ENCODE measurements at regions not wholly inside any gene's neighbourhood (a gene's known extent, or its start where the extent isn't known, plus 50 kb on each side); places are given as distances from the start of the nearest gene placed in this dataset.

DNA sequence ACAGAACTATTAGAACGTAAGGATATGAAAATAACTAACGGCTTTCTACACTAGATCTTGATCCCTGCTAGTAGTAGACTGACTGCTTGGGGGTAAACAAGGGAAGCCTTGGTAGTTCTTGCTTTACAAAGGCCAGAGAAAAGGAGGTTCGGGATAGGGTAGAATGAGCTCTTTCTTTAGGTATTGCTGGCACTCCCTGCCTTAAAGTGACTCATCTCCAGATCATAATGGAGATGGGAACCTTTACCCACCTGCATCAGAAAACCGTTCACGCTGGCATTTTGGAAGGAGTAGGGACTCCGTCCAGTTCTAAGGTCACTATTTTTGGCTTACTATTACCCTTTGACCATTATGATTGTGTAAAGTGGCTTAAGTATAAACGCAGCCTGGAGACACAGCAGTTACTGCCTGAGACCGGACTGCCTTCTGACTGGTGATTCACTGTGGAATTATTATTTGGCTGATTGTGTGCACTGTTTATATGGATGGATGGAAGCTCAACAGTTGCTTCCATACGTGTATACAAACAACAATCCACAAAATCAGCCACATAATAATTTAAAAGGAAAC lies 482.5 kb downstream of the STK39 start:
- no peaks in the 10 kb centered on the region for H3K27me3 ChIP-seq
- H3K4me3 ChIP-seq, result no peak overlapping the region
- TF ChIP-seq, protein P1, sequence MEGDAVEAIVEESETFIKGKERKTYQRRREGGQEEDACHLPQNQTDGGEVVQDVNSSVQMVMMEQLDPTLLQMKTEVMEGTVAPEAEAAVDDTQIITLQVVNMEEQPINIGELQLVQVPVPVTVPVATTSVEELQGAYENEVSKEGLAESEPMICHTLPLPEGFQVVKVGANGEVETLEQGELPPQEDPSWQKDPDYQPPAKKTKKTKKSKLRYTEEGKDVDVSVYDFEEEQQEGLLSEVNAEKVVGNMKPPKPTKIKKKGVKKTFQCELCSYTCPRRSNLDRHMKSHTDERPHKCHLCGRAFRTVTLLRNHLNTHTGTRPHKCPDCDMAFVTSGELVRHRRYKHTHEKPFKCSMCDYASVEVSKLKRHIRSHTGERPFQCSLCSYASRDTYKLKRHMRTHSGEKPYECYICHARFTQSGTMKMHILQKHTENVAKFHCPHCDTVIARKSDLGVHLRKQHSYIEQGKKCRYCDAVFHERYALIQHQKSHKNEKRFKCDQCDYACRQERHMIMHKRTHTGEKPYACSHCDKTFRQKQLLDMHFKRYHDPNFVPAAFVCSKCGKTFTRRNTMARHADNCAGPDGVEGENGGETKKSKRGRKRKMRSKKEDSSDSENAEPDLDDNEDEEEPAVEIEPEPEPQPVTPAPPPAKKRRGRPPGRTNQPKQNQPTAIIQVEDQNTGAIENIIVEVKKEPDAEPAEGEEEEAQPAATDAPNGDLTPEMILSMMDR (IDR thresholded peaks at IDR 0.05), result no peak
- no peak overlapping the region for H3K27ac ChIP-seq
- H3K36me3 ChIP-seq, result no peaks in the 10 kb centered on the region
- no peaks in the 10 kb centered on the region for H3K4me1 ChIP-seq
- DNase-seq (ENCODE audit: low spot score), result no peak
- no peaks in the 10 kb centered on the region for H3K9me3 ChIP-seq

DNA sequence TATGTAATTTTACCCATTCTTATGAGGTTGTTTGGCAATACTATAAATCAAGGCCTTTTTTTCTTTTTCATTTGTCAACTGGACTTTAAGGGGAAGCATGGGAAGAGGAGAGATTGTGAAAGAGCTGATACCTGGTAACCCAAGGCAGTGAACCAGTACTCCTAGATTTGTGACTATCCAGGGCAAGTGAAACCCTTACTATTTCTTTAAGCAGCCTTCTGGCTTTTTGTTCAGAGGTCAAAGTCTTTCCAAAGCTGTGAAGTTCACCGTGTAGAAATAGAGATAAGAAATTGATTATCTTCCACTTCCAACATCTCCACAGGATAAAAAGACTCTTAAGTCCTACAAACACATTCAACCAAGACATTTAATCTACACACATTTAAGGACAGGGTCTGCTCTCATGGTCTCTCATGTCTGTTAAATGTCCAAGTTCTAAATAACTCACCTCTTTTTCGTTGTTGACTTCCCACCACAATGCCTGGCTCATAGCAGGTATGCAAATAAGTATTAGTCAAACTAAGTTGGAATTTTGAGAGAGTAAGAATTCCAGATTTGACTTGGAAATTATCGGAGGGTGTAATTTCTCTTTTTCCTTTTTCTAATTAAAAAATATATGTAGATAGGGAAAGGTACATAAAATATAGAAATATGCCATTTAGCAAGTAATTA lies 485.8 kb downstream of the STK39 start:
- no peaks in the 10 kb centered on the region for H3K9me3 ChIP-seq
- no peak for DNase-seq (ENCODE audit: low spot score)
- TF ChIP-seq, protein P1 (IDR thresholded peaks at IDR 0.05), result no peak
- H3K27ac ChIP-seq, result no peak overlapping the region
- no peaks in the 10 kb centered on the region for H3K36me3 ChIP-seq
- H3K27me3 ChIP-seq, result no peaks in the 10 kb centered on the region
- no peak overlapping the region for H3K4me3 ChIP-seq
- H3K4me1 ChIP-seq, result no peaks in the 10 kb centered on the region

DNA sequence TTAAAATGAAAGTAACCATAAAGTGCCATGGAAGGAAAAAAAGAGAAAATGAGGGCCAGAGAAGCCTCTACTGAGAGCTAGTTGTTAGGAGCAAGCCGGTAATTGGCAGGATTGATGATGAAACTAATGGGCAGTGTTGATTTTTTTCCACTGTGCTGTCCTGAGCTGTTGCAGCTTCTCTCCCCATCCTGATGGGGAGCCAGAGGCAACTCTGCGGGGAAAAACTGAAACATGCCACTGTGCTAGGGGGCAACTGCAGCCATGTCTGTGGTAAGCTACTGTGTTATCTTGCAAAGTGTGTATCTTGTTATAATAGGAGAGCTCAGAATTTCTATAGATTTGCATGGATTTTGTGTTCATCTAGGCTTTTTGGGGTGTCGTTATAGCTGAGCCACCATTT lies 487.9 kb downstream of the STK39 start:
- Histone ChIP-seq H3K4me1 (no peaks in the 10 kb centered on the region), H3K4me3 (no peak overlapping the region), H3K27ac (no peak overlapping the region), H3K27me3 (no peaks in the 10 kb centered on the region), H3K36me3 (no peaks in the 10 kb centered on the region), H3K9me3 (no peaks in the 10 kb centered on the region)
- TF ChIP-seq, protein P1 (IDR thresholded peaks at IDR 0.05), result no peak
- DNase-seq (ENCODE audit: low spot score), result no peak

DNA sequence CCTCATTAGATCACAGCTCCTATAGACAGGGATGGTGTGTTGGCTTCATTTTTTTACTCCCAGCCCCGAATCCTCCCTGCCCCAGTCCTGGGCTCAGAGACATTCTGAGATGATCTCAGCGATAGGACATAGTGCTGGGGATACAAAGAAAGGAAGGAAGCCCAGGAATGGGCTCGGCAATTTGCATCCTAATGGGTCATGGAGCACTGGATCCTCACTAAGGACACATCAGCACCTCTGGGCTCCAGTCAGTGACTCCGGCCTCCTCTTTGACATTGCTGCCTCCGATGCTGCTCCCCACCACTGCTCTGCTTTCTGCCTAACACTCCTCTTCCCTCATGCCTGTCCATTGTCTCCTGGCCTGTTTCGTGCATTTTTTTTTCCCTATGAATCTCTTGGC lies 489.1 kb downstream of the STK39 start:
- Histone ChIP-seq H3K27ac (no peak overlapping the region), H3K9me3 (no peaks in the 10 kb centered on the region), H3K27me3 (no peaks in the 10 kb centered on the region), H3K4me1 (no peaks in the 10 kb centered on the region), H3K4me3 (no peak overlapping the region), H3K36me3 (no peaks in the 10 kb centered on the region)
- DNase-seq (ENCODE audit: low spot score), result no peak
- TF ChIP-seq, protein P1 (IDR thresholded peaks at IDR 0.05), result no peak

DNA sequence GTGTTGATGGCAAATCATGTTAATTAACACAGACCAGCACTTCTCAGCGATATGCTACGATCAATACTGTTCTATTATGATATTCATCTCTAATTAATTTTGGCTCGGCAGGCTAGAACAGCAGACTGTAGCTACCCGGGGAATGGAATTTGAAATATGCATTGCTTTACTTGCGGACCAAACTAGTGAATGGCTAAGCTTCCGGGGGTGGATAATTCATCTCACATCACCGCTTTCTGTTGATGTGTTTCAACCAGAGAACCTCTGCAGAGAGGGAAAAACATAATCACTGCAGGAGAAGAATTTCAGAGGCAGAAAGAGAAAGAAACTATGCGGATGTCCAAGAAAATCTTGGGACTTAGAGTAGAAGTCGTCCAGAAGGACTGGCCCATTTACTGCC lies 490.9 kb downstream of the STK39 start:
- TF ChIP-seq, protein P1 (IDR thresholded peaks at IDR 0.05), result no peak
- no peak overlapping the region for H3K27ac ChIP-seq
- H3K9me3 ChIP-seq, result no peaks in the 10 kb centered on the region
- DNase-seq (ENCODE audit: low spot score), result no peak
- H3K27me3 ChIP-seq, result no peaks in the 10 kb centered on the region
- H3K4me3 ChIP-seq, result no peak overlapping the region
- H3K36me3 ChIP-seq, result no peaks in the 10 kb centered on the region
- H3K4me1 ChIP-seq, result no peaks in the 10 kb centered on the region

DNA sequence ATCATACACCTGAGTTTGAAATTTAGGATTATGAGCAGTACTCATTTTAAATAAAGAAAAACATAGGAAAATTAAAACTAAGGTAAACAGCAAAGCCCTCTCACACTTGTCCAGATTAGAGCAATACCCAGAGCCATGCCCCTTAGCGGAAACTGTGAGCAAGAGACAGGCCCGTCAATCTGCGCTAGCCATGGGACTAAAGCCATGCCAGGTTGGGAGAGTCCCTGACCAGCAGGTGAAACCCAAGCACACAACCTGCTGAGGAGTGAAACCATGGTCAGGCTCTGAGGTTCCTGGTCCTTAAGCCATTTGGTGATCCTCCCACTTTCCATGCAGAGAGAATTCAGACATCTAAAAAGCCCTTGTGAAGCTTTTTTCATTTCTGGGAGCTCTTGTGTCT lies 494.3 kb downstream of the STK39 start:
- no peaks in the 10 kb centered on the region for H3K4me1 ChIP-seq
- no peaks in the 10 kb centered on the region for H3K36me3 ChIP-seq
- no peaks in the 10 kb centered on the region for H3K9me3 ChIP-seq
- no peaks in the 10 kb centered on the region for H3K27me3 ChIP-seq
- no peak overlapping the region for H3K4me3 ChIP-seq
- TF ChIP-seq, protein P1 (IDR thresholded peaks at IDR 0.05), result no peak
- no peak overlapping the region for H3K27ac ChIP-seq
- DNase-seq (ENCODE audit: low spot score), result no peak
